IPS-18a (cell line): ENCODE measurements at regions not wholly inside any gene's neighbourhood (a gene's known extent, or its start where the extent isn't known, plus 50 kb on each side); places are given as distances from the start of the nearest gene placed in this dataset.
"Not testable (repeated sequence)": the region's sequence is repeated elsewhere in the genome, so short reads cannot be mapped to it uniquely, and the experiment has no call there.

Source experiments
- H3K27ac ChIP-seq: one replicate; pipeline ENCODE4 v1.5.1; 2013; ENCODE audit warnings: low read length
- H3K27me3 ChIP-seq: one replicate; pipeline ENCODE4 v1.6.1; 2013; ENCODE audit warnings: mild to moderate bottlenecking, low read length; ENCODE audit not compliant: control insufficient read depth, insufficient read depth
- H3K36me3 ChIP-seq: one replicate; pipeline ENCODE4 v1.6.1; 2013; ENCODE audit warnings: low read depth, low read length; ENCODE audit not compliant: control insufficient read depth
- H3K4me1 ChIP-seq: one replicate; pipeline ENCODE4 v1.6.1; 2013; ENCODE audit warnings: low read depth, low read length; ENCODE audit not compliant: control insufficient read depth
- H3K4me3 ChIP-seq: one replicate; pipeline ENCODE4 v1.5.1; 2013; ENCODE audit warnings: low read length
- H3K9ac ChIP-seq: one replicate; pipeline ENCODE4 v1.6.1; 2013; ENCODE audit warnings: mild to moderate bottlenecking, low read length, moderate library complexity
- H3K9me3 ChIP-seq: one replicate; pipeline ENCODE4 v1.6.1; 2013; ENCODE audit warnings: low read depth, low read length; ENCODE audit not compliant: control insufficient read depth

GRCh38 chr2:234898534-234899053, 53.2 kb upstream of the SH3BP4 start:
- no peak overlapping the region for H3K27ac ChIP-seq
- no peaks in the 10 kb centered on the region for H3K4me1 ChIP-seq
- H3K4me3 ChIP-seq, result no peak overlapping the region
- H3K9me3 ChIP-seq, result no peaks in the 10 kb centered on the region
- H3K36me3 ChIP-seq, result no peaks in the 10 kb centered on the region
- H3K27me3 ChIP-seq, result no peaks in the 10 kb centered on the region
- H3K9ac ChIP-seq, result no peak overlapping the region

DNA sequence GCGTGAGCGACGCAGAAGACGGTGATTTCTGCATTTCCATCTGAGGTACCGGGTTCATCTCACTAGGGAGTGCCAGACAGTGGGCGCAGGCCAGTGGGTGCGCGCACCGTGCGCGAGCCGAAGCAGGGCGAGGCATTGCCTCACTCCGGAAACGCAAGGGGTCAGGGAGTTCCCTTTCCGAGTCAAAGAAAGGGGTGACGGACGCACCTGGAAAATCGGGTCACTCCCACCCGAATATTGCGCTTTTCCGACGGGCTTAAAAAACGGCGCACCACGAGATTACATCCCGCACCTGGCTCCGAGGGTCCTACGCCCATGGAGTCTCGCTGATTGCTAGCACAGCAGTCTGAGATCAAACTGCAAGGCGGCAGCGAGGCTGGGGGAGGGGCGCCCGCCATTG, 63.4 kb upstream of the SH3BP4 start:
- H3K4me1 ChIP-seq, result peaks cover 15% of the 10 kb centered on the region
- H3K27ac ChIP-seq, H3K27me3 ChIP-seq, H3K36me3 ChIP-seq, H3K9ac ChIP-seq, H3K9me3 ChIP-seq: not testable (repeated sequence)
- H3K4me3 ChIP-seq, result peak overlapping the region; percentile 10

GRCh38 chr2:234887195-234887594, 64.6 kb upstream of the SH3BP4 start:
- H3K27ac ChIP-seq, result no peak overlapping the region
- no peaks in the 10 kb centered on the region for H3K36me3 ChIP-seq
- H3K9ac ChIP-seq, result no peak overlapping the region
- peaks cover 15% of the 10 kb centered on the region for H3K4me1 ChIP-seq
- no peak overlapping the region for H3K4me3 ChIP-seq
- H3K27me3 ChIP-seq, result no peaks in the 10 kb centered on the region
- H3K9me3 ChIP-seq, result no peaks in the 10 kb centered on the region

- no peaks in the 10 kb centered on the region for H3K9me3 ChIP-seq
- peaks cover 15% of the 10 kb centered on the region for H3K4me1 ChIP-seq
- no peak overlapping the region for H3K9ac ChIP-seq
- no peaks in the 10 kb centered on the region for H3K36me3 ChIP-seq
- H3K27me3 ChIP-seq, result no peaks in the 10 kb centered on the region
- H3K27ac ChIP-seq, result no peak overlapping the region
- H3K4me3 ChIP-seq, result no peak overlapping the region
Measured at GRCh38 chr2:234885886-234886285, 65.9 kb upstream of the SH3BP4 start.

GRCh38 chr2:234885118-234885517, 66.7 kb upstream of the SH3BP4 start:
- no peaks in the 10 kb centered on the region for H3K36me3 ChIP-seq

DNA sequence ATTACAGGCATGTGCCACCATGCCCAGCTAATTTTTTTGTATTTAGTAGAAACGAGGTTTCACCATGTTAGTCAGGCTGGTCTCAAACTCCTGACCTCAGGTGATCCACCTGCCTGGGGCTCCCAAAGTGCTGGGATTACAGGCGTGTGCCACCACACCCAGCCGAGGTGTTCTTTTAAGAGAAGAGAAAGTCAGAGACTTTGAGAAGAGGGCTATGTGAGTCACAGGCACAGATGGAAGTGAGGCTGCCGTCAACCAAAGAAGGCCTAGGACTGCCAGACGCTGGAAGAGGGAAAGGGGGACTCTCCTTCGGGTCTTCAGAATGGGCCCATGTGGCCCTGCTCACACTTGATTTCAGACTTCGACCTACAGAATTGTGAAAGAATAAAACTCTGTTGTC, 67.2 kb upstream of the SH3BP4 start:
- H3K4me1 ChIP-seq, result peaks cover 15% of the 10 kb centered on the region
- no peaks in the 10 kb centered on the region for H3K9me3 ChIP-seq

More at GRCh38 chr2:234885118-234885517, 66.7 kb upstream of the SH3BP4 start:
- no peak overlapping the region for H3K9ac ChIP-seq
- H3K4me3 ChIP-seq, result no peak overlapping the region
- H3K27ac ChIP-seq, result no peak overlapping the region
- peaks cover 15% of the 10 kb centered on the region for H3K4me1 ChIP-seq
- H3K9me3 ChIP-seq, result no peaks in the 10 kb centered on the region
- H3K27me3 ChIP-seq, result no peaks in the 10 kb centered on the region

DNA sequence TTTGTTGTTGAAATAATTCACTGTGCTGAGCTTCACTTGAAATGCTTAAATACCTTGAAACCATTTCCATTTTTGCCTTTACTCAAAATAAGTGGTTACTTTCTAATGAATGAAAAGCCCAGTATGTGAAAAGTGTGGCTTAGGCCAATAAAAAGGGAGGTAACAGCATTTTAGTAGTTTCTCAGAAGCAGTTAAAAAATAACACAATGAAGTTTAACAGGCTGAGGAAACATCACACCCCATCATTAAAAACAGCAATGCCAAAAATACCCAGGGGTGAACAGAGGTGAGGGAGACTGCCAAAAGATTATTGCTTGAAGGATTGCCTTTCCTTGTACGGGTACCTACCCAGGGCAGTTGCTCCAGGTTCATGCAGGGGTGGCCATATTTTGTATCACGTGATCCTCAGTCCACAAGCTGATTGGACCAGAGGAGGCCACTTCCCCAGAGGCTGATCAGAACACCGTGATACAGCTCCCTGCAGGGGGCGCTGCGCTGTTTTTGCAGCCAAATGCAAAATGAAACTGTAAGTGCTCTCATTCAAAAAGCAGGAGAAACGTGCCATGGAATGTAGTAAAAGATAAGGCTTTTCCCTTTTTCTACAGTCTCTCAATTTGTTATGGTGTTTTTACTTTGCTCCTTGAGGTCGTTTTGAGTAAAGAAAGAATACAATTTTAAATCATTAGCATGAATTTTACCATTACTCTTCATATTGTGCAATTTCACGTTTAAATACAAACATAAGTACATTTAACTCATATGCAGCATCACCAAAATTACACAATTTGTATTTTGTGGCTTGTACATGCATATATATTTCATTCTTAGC, 70.2 kb upstream of the SH3BP4 start:
- H3K4me3 ChIP-seq, result no peak overlapping the region

More for the DNA sequence above, 67.2 kb upstream of the SH3BP4 start:
- Histone ChIP-seq H3K9ac (no peak overlapping the region), H3K27me3 (no peaks in the 10 kb centered on the region), H3K27ac (no peak overlapping the region), H3K4me3 (no peak overlapping the region), H3K36me3 (no peaks in the 10 kb centered on the region)

DNA sequence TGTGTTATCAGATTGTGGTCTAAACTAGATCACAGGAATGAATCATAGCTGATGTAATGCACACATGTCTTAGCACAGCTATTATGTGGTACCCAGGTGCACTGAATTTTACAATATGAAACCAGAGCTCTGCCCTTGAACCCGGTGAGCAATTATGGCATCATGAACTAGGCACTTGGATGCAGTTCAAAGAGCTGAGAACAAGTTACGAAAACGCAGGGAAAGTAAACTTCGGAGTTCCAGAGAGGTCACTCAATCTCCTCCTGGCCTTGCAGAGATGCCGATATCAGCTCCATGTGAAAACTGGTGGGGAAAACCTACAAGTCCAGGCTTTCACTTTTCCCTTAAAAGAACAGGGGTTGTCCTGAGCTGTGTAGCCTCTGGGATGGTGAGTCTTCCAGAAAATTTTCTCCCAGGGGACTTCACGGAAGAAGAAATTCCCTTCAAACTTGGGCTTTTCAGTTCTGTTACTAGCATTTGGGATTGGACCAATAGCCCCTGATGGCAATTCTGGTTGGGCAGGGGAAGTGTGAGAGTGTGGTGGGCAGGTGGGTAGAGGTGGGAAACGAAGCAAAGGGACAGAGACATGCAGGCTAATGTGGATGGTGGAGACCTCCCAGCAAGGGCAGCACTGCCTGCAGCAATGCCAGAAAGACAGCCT, 71.1 kb upstream of the SH3BP4 start:
- Histone ChIP-seq H3K9me3 (no peaks in the 10 kb centered on the region), H3K4me1 (peaks cover 7% of the 10 kb centered on the region), H3K4me3 (no peak overlapping the region), H3K36me3 (no peaks in the 10 kb centered on the region), H3K9ac (no peak overlapping the region), H3K27me3 (no peaks in the 10 kb centered on the region), H3K27ac (no peak overlapping the region)

More for the DNA sequence above, 70.2 kb upstream of the SH3BP4 start:
- Histone ChIP-seq H3K4me1 (peaks cover 7% of the 10 kb centered on the region), H3K9me3 (no peaks in the 10 kb centered on the region), H3K27me3 (no peaks in the 10 kb centered on the region), H3K9ac (no peak overlapping the region), H3K36me3 (no peaks in the 10 kb centered on the region), H3K27ac (no peak overlapping the region)

DNA sequence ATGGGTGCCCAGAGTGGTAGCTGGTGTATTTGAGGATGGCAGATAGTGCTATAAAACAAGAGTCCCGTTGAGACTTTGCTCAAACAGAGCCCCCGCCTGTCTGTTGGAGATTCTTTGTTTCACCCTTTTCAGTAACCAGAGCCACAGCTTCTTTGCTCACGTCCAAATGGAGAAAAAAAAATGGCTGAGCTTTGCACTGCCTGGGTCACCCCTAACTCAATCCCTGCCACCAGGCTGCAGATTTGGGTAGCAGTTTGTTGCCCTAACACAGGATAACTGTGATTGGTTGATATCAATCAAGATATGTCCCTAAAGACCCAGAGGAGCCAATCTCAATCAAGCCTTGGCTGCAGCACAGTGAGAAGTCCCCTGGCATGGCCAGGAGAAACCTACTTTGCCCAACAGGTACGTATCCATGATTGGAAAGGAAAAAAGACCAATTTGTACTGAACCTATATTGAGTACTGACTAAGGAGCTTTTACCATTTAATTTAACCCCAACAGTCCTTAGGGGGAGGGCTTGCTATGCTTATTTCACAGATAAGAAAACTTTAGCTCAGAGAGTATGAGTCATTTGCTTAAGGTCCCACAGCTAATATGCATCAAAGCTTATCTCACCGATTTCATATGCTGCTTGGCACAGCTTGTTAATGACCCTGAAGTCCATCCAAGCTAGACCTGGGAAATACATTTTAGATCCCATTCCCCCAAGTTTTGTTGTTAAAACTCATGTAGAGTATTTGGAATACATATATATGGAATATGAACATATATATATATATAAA, 72.0 kb upstream of the SH3BP4 start:
- H3K27me3 ChIP-seq, result no peaks in the 10 kb centered on the region
- H3K36me3 ChIP-seq, result no peaks in the 10 kb centered on the region
- no peak overlapping the region for H3K9ac ChIP-seq
- H3K4me1 ChIP-seq, result peaks cover under 1% of the 10 kb centered on the region
- H3K27ac ChIP-seq, result no peak overlapping the region
- no peaks in the 10 kb centered on the region for H3K9me3 ChIP-seq
- no peak overlapping the region for H3K4me3 ChIP-seq

- not testable (repeated sequence) for H3K4me3 ChIP-seq, H3K9me3 ChIP-seq, H3K4me1 ChIP-seq, H3K36me3 ChIP-seq, H3K9ac ChIP-seq, H3K27me3 ChIP-seq, H3K27ac ChIP-seq
Measured at GRCh38 chr2:234876621-234877020, 75.2 kb upstream of the SH3BP4 start.

- H3K9me3 ChIP-seq, result no peaks in the 10 kb centered on the region
- H3K36me3 ChIP-seq, result no peaks in the 10 kb centered on the region
- H3K27ac ChIP-seq, result no peak overlapping the region
- no peaks in the 10 kb centered on the region for H3K27me3 ChIP-seq
- H3K4me1 ChIP-seq, result no peaks in the 10 kb centered on the region
- H3K9ac ChIP-seq, result no peak overlapping the region
- H3K4me3 ChIP-seq, result no peak overlapping the region
Measured at GRCh38 chr2:234874347-234875046, 77.3 kb upstream of the SH3BP4 start.
